DMS79 (cell line): ENCODE measurements at regions not wholly inside any gene's neighbourhood (a gene's known extent, or its start where the extent isn't known, plus 50 kb on each side); places are given as distances from the start of the nearest gene placed in this dataset.
A peak's percentile ranks its signal among the peaks of the same experiment; 100 is the strongest.
"Not testable (repeated sequence)": the region's sequence is repeated elsewhere in the genome, so short reads cannot be mapped to it uniquely, and the experiment has no call there.

Experiments used
- DNase-seq: peaks from one replicate; lab custom pipeline; 2025; lab: John Stamatoyannopoulos, UW

GRCh38 chr6:28658475-28659249 is 133.0 kb downstream of the GPX5 start:
- no peak for DNase-seq

GRCh38 chr6:28659250-28659566 is 133.5 kb downstream of the GPX5 start:
- no peak for DNase-seq

GRCh38 chr6:28661097-28661713 is 135.5 kb downstream of the GPX5 start:
- no peak for DNase-seq

- no peak for DNase-seq
These were observed 139.3 kb downstream of the GPX5 start for GRCh38 chr6:28664870-28665396.

DNA sequence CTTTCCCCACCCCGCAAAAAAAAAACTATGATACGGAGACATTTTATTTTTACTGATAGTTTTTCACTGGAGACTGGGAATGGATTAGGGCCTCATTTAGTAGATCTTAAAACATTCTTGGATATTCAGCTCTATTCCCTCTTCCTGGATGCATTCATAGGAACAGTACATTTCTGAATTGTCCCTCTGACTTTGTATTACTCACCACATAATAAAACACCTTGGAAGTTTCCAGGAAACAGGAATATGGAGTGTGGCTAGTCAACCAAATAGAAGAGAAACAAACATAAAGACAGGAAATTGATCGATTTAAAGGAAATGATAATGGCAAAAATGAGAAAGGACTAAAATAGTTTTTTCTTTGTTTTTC is 147.7 kb downstream of the GPX5 start:
- DNase-seq: no peak

- DNase-seq: peak; percentile 28
These were observed 148.3 kb downstream of the GPX5 start for GRCh38 chr6:28673787-28674671.

DNA sequence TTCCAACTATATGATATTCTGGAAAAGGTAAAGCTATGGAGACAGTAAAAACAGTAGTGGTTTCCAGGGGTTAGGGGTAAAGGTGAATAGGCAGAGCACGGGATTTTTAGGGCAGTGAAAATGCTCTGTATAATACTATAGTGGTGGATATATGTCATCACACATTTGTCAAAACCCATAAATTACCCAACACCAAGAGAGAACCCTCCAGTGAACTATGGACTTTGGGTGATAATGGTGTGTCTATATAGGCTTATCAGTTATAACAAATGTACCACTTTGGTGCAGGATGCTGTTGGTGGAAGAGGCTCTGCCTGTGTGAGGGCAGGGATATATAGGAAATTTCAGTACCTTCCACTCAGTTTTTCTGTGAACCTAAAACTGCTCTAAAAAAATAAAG is 149.9 kb downstream of the GPX5 start:
- DNase-seq: no peak

DNA sequence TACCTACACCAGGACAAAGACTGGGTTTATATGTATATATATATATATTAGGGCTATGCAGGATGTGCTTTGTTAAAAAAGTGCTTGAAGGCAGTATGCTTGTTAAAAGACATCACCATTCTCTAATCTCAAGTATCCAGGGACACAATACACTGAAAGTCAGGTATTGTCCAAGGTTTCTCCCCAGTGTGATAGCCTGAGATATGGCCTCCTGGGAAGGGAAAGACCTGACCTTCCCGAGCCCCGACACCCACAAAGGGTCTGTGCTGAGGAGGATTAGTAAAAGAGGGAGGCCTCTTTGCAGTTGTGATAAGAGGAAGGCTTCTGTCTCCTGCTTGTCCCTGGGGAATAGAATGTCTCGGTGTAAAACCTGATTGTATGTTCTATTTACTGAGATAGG is 156.9 kb downstream of the GPX5 start:
- DNase-seq: no peak

- DNase-seq: not testable (repeated sequence)
These were observed 157.4 kb downstream of the GPX5 start for GRCh38 chr6:28682956-28683685.

- DNase-seq: no peak
These were observed 158.4 kb downstream of the GPX5 start for GRCh38 chr6:28683945-28684538.

DNA sequence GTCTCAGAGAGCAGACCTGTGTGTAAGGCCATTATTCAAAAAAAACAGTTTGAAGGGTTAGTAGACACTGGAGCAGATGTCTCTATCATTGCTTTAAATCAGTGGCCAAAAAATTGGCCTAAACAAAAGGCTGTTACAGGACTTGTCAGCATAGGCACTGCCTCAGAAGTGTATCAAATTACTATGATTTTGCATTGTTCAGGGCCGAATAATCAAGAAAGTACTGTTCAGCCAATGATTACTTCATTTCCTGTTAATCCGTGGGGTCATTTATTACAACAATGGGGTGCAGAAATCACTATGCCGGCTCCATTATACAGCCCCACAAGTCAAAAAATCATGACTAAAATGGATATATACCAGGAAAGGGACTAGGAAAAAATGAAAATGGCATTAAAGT is 160.3 kb downstream of the GPX5 start:
- DNase-seq: not testable (repeated sequence)

DNA sequence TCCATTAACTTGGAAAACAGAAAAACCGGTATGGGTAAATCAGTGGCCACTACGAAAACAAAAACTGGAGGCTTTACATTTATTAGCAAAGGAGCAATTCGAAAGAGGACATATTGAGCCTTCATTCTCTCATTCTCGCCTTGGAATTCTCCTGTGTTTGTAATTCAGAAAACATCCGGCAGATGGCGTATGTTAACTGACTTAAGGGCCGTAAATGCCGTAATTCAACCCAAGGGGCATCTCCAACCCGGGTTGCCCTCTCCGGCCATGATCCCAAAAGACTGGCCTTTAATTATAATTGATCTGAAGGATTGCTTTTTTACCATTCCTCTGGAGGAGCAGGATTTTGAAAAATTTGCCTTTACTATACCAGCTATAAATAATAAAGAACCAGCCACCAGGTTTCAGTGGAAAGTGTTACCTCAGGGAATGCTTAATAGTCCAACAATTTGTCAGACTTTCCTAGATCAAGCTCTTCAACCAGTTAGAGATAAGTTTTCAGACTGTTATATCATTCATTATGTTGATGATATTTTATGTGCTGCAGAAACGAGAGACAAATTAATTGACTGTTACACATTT is 160.9 kb downstream of the GPX5 start:
- DNase-seq: not testable (repeated sequence)

GRCh38 chr6:28687309-28687981 is 161.8 kb downstream of the GPX5 start:
- DNase-seq: not testable (repeated sequence)

GRCh38 chr6:28691991-28692390 is 166.3 kb downstream of the GPX5 start:
- DNase-seq: not testable (repeated sequence)

DNA sequence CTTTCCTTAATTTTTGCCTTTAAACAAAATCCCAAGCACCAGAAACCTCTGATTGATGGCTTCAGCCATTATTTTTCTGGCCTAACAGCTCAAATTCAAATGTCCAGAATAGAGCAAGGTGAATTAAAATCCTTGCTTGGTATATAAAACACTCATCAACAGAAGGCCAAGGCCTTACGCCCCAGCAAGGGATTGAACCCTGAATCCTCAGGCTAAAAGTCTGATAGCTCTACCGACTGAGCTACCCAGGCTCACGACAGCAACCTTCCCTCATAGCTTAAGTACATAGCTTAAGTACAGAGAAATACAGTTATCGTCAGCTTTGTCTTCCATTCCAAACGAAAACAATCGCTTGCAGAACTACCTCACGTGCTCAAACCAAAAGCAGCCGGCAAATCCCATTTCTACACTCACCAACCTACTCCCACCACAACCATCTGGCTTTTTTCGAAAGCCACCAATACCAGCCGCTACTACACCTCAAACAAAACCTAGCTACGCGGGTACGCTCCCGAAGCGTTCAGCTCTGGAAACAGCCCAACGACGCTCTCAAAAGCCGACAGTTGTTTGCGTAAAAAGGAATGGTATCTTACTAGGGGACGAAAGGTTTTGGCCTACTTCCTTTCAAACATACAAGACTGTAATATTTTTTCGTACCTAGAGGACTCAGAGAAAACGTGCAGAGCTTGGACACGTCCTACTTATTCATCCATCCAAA is 167.5 kb downstream of the GPX5 start:
- no peak for DNase-seq

DNA sequence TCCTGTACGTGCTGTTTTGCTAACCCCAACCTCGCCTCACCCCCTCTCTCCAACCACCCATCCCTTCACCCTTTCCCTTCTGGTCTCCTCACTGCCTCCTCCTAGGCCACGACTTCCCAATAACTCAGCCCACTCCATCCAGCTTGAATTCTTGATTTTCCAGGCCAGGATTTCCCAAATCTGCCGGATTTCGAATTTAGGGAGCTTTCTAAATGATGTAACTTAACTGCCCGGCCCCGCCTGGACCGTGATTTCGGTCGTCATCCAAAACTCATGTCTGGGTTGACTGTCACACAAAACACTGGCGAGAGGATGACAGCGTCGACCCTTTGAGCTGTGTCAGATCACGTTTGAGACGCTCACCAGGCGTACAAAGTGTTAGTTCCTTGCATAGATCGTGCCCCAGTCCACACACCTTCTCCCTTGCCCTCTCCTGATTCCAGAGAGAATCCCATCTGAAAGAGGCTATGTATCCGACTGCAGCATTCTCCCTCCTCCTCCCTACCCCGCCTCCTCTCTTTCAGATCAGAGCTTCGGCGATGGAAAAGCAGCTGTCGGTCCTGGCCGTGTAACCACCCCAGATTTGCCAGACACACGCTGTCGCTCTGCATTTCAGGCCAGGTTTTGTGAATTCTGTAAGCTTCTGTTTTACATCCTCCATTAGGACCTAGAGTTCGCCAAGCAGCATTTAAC is 168.2 kb downstream of the GPX5 start:
- DNase-seq: no peak

GRCh38 chr6:28695715-28696114 is 170.0 kb downstream of the GPX5 start:
- no peak for DNase-seq

DNA sequence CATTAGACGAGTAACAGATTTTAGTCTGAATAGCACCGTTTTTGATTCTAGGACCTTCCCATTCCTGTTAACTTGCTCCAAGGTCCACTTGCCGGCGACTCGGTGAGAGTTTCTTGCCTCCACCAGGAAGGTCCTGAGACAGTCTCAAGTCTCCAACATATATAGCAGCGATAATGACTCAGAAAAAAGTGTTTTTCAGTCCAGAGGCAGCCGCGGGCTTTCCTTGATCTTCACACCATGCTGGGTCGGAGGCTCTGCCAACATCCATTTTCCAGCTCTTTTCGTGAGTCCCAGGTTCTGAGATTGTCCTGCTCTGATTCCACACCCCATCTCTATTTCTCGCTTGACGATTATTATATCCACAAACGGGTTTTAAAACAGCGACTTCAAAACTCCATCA is 170.5 kb downstream of the GPX5 start:
- DNase-seq: no peak

DNA sequence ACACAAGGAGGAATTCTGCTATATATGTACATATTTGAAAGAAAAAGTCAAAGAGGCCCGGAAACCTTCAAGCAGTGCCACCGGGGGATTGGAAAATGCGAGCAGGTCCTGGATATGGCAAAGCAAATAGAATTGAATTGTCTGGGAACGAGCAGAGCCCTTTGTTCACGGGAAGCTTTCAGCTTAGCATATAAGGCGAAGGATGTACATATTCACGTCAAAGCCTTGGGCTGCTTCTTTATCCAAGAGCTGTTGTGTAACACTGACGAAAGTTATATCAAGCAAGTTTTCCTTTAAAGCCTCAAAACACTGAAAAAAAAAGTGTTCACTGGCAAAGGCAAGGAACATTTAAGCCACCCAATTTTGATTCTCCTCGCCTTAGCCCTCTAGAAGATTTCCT is 171.0 kb downstream of the GPX5 start:
- no peak for DNase-seq
